ENCODE measurements at regions not wholly inside any gene's neighbourhood (a gene's known extent, or its start where the extent isn't known, plus 50 kb on each side); places are given as distances from the start of the nearest gene placed in this dataset.

GRCh38 chr13:62209529-62209928 is 793.9 kb upstream of the PCDH20 start (continued):
- TF ChIP-seq PRDM15 (CRISPR knock-in tag; IDR thresholded peaks at IDR 0.05), result no peak
- no peak for TF ChIP-seq POLR2AphosphoS2 (IDR thresholded peaks at IDR 0.05; ENCODE audit: low read depth, low read length)
- no peak for TF ChIP-seq RB1 (IDR thresholded peaks at IDR 0.05; ENCODE audit: borderline replicate concordance)
- TF ChIP-seq ZNF217 (IDR thresholded peaks at IDR 0.05), result peak; percentile 65; the same call in 1 of the 2 replicates
- peak; percentile 35; the same call in 1 of the 2 replicates for TF ChIP-seq ZNF384 (IDR thresholded peaks at IDR 0.05; ENCODE audit: borderline replicate concordance, low read depth, low read length)
- TF ChIP-seq BRCA1 (IDR thresholded peaks at IDR 0.05; ENCODE audit: low read depth, low read length), result no peak
- no peak for TF ChIP-seq FOXK2 (IDR thresholded peaks at IDR 0.05)
- TF ChIP-seq SIN3A (IDR thresholded peaks at IDR 0.05; ENCODE audit: low read depth, low read length), result no peak
- TF ChIP-seq ATF2 (IDR thresholded peaks at IDR 0.05; ENCODE audit: low read length), result peak; percentile 78; the same call in 1 of the 2 replicates
- TF ChIP-seq PML (IDR thresholded peaks at IDR 0.05; ENCODE audit: low read length), result peak; percentile 49; the same call in 1 of the 2 replicates
- TF ChIP-seq, protein P1, sequence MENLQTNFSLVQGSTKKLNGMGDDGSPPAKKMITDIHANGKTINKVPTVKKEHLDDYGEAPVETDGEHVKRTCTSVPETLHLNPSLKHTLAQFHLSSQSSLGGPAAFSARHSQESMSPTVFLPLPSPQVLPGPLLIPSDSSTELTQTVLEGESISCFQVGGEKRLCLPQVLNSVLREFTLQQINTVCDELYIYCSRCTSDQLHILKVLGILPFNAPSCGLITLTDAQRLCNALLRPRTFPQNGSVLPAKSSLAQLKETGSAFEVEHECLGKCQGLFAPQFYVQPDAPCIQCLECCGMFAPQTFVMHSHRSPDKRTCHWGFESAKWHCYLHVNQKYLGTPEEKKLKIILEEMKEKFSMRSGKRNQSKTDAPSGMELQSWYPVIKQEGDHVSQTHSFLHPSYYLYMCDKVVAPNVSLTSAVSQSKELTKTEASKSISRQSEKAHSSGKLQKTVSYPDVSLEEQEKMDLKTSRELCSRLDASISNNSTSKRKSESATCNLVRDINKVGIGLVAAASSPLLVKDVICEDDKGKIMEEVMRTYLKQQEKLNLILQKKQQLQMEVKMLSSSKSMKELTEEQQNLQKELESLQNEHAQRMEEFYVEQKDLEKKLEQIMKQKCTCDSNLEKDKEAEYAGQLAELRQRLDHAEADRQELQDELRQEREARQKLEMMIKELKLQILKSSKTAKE (IDR thresholded peaks at IDR 0.05; ENCODE audit: low read depth, poor library complexity, severe bottlenecking), result peak; percentile 64
- TF ChIP-seq STAT3 (IDR thresholded peaks at IDR 0.05; ENCODE audit: low read depth, low read length), result no peak; the same call in 1 of the 2 replicates
- no peak for TF ChIP-seq STAT1 (conservative IDR thresholded peaks at IDR 0.05)
- peak; percentile 83 for TF ChIP-seq MTA2 (IDR thresholded peaks at IDR 0.05; ENCODE audit: low read depth)
- TF ChIP-seq MEF2B (IDR thresholded peaks at IDR 0.05; ENCODE audit: partially characterized antibody, poor library complexity, severe bottlenecking), result peak; percentile 93
- peak; percentile 94; the same call in 1 of the 2 replicates for TF ChIP-seq ASH2L (IDR thresholded peaks at IDR 0.05; ENCODE audit: borderline replicate concordance, low read depth)
- TF ChIP-seq TAF1 (IDR thresholded peaks at IDR 0.05; ENCODE audit: borderline replicate concordance, low read depth, low read length), result 0 out of 2 replicates have a peak, but pooled peaks have one; percentile 36
- peak; percentile 82 for TF ChIP-seq IKZF1 (conservative IDR thresholded peaks at IDR 0.05)
- no peak for TF ChIP-seq SUZ12 (IDR thresholded peaks at IDR 0.05; ENCODE audit: unreplicated experiment)
- peak; percentile 77; the same call in 1 of the 2 replicates for TF ChIP-seq TCF12 (IDR thresholded peaks at IDR 0.05; ENCODE audit: low read depth, low read length)
- TF ChIP-seq ETV6 (conservative IDR thresholded peaks at IDR 0.05 in 1 of 2, IDR thresholded peaks at IDR 0.05 in 1 of 2; ENCODE audit: borderline replicate concordance in 1 of 2, low read depth in 1 of 2), result peak in 1 of 2 experiments; percentile 62; a peak in 1 of 4 replicates
- TF ChIP-seq ATF7 (IDR thresholded peaks at IDR 0.05; ENCODE audit: low read depth), result no peak
- TF ChIP-seq ZBED1 (IDR thresholded peaks at IDR 0.05; ENCODE audit: borderline replicate concordance), result peak; percentile 90
- TF ChIP-seq, protein P2, sequence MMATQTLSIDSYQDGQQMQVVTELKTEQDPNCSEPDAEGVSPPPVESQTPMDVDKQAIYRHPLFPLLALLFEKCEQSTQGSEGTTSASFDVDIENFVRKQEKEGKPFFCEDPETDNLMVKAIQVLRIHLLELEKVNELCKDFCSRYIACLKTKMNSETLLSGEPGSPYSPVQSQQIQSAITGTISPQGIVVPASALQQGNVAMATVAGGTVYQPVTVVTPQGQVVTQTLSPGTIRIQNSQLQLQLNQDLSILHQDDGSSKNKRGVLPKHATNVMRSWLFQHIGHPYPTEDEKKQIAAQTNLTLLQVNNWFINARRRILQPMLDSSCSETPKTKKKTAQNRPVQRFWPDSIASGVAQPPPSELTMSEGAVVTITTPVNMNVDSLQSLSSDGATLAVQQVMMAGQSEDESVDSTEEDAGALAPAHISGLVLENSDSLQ (IDR thresholded peaks at IDR 0.05), result peak; percentile 31; the same call in 1 of the 2 replicates
